Endothelial cell of umbilical vein (primary cell): ENCODE measurements at regions not wholly inside any gene's neighbourhood (a gene's known extent, or its start where the extent isn't known, plus 50 kb on each side); places are given as distances from the start of the nearest gene placed in this dataset.

Experiments used
- CTCF ChIP-seq, 2 donors: IDR thresholded peaks; 1 replicate in 1 of 2; 2 replicates in 1 of 2; pipeline ENCODE4 v1.5.1; 2011; ENCODE audit warnings: low read length in 2 of 2, mild to moderate bottlenecking in 2 of 2, moderate library complexity in 2 of 2, control low read depth in 1 of 2, inconsistent platforms in 1 of 2, low read depth in 1 of 2; ENCODE audit not compliant: insufficient read depth in 1 of 2; ENCODE audit errors: extremely low read depth in 1 of 2
- EZH2 ChIP-seq: IDR thresholded peaks from 2 replicates; pipeline ENCODE4 v1.6.1; 2012; ENCODE audit warnings: borderline replicate concordance, low read depth, mild to moderate bottlenecking, moderate library complexity, low read length, inconsistent platforms; ENCODE audit not compliant: severe bottlenecking
- FOS ChIP-seq: IDR thresholded peaks from 2 replicates; pipeline ENCODE4 v1.6.1; 2011; ENCODE audit warnings: mild to moderate bottlenecking, low read length, moderate library complexity, borderline replicate concordance; ENCODE audit not compliant: insufficient read depth
- JUN ChIP-seq: IDR thresholded peaks from 2 replicates; pipeline ENCODE4 v1.6.1; 2011; ENCODE audit warnings: borderline replicate concordance, low read depth; ENCODE audit not compliant: insufficient read length, insufficient read depth
- MAX ChIP-seq: IDR thresholded peaks from 2 replicates; pipeline ENCODE4 v1.6.1; 2011; ENCODE audit not compliant: insufficient read depth, insufficient read length
- MYC ChIP-seq: IDR thresholded peaks from one replicate; pipeline ENCODE4 v1.6.1; 2011; ENCODE audit warnings: mild to moderate bottlenecking, low read depth, low read length
- POLR2A ChIP-seq: IDR thresholded peaks from 2 replicates; pipeline ENCODE4 v1.6.1; 2012; ENCODE audit warnings: low read depth, mild to moderate bottlenecking, control low read depth, low read length
- POLR2AphosphoS5 ChIP-seq: IDR thresholded peaks from 2 replicates; pipeline ENCODE4 v1.6.1; 2012; ENCODE audit warnings: low read depth, mild to moderate bottlenecking, control low read depth, low read length, moderate library complexity; ENCODE audit not compliant: insufficient read depth

GRCh38 chrX:39022106-39022505, 220.8 kb downstream of the MID1IP1 start:
- TF ChIP-seq JUN (no peak), CTCF (IDR thresholded peaks at IDR 0.05; ENCODE audit: extremely low read depth in 1 of 2, insufficient read depth in 1 of 2, low read depth in 1 of 2, low read length in 2 of 2) (no peak), POLR2A (no peak), POLR2AphosphoS5 (no peak), EZH2 (no peak), MYC (no peak), MAX (no peak), FOS (no peak)
